ENCODE measurements at regions not wholly inside any gene's neighbourhood (a gene's known extent, or its start where the extent isn't known, plus 50 kb on each side); places are given as distances from the start of the nearest gene placed in this dataset.

DNA sequence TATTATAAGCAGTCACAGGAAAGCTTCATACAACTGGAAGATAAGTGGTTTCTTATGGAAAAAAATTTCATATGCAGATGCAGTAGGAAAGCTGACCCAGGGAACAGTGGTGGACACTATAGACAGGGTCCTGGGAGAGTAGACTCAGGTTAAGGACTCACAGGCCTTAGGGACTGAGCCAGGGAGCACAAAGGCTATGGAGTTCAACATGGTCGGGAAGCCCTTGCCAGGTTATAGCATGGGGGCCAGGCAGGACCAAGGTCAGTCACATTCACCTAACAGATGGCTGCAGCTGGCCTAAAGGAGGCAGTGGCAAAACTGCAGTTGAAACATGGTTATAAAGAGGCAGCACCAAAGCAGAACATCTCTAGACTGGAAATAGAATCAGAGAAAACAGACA, 54.9 kb upstream of the UNC5B start:
- no peaks in the 10 kb centered on the region for H3K4me1 ChIP-seq (ENCODE audit: control insufficient read depth, insufficient read depth, low read length)
- ChIA-PET POLR2A (no interaction called here), CTCF (interaction anchor here (0.6 kb wide), 1 partner anchor 25 kb away, joined by 4 read pairs; no protein-coding TSS in a partner anchor)
- no peaks in the 10 kb centered on the region for H3K9me3 ChIP-seq (ENCODE audit: control insufficient read depth, insufficient read depth, low read depth, low read length)
- no peak overlapping the region for H3K4me3 ChIP-seq (ENCODE audit: low read depth, low read length)
- no peaks in the 10 kb centered on the region for H3K36me3 ChIP-seq (ENCODE audit: control insufficient read depth in 2 of 2, insufficient read depth in 1 of 2, low read length in 2 of 2)
- TF ChIP-seq ZNF629 (tag by site-specific recombination; IDR thresholded peaks at IDR 0.05): no peak
- TF ChIP-seq, protein P1, sequence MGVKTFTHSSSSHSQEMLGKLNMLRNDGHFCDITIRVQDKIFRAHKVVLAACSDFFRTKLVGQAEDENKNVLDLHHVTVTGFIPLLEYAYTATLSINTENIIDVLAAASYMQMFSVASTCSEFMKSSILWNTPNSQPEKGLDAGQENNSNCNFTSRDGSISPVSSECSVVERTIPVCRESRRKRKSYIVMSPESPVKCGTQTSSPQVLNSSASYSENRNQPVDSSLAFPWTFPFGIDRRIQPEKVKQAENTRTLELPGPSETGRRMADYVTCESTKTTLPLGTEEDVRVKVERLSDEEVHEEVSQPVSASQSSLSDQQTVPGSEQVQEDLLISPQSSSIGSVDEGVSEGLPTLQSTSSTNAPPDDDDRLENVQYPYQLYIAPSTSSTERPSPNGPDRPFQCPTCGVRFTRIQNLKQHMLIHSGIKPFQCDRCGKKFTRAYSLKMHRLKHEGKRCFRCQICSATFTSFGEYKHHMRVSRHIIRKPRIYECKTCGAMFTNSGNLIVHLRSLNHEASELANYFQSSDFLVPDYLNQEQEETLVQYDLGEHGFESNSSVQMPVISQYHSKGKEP (tag by site-specific recombination; IDR thresholded peaks at IDR 0.05): no peak
- H3K27ac ChIP-seq (ENCODE audit: extremely low read depth, low read depth, low read length): no peak overlapping the region

DNA sequence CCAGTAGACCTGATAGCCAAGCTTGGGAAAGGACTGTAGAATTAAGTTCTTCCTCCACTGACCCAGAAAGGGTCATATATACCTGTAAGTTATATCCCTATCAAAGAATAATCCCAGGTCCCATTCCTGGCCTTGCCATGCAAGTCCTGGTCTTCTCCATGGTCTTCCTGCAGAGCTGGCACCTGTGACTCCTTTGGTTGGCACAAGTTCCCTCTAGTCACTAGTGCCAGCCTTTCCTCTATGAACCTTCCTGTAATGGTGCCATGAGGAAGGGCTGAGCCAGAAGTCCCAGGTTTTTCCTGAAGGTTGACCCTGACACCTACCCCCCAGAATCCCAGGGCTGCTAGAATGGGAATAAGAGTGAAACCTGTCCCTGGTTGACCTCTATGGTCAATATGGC, 54.1 kb upstream of the UNC5B start:
- Histone ChIP-seq H3K9me3 (ENCODE audit: control insufficient read depth, insufficient read depth, low read depth, low read length) (no peaks in the 10 kb centered on the region), H3K27ac (ENCODE audit: extremely low read depth, low read depth, low read length) (no peak overlapping the region), H3K4me3 (ENCODE audit: low read depth, low read length) (no peak overlapping the region), H3K4me1 (ENCODE audit: control insufficient read depth, insufficient read depth, low read length) (no peaks in the 10 kb centered on the region), H3K36me3 (ENCODE audit: control insufficient read depth in 2 of 2, insufficient read depth in 1 of 2, low read length in 2 of 2) (no peaks in the 10 kb centered on the region)
- POLR2A ChIA-PET: no interaction called here
- TF ChIP-seq ZNF600 (tag by site-specific recombination; IDR thresholded peaks at IDR 0.05): no peak
- TF ChIP-seq TRIM28 (IDR thresholded peaks at IDR 0.05; ENCODE audit: borderline replicate concordance, low read length): no peak
- no peak for TF ChIP-seq ZIC2 (tag by site-specific recombination; IDR thresholded peaks at IDR 0.05)
- no peak for TF ChIP-seq ZNF585B (tag by site-specific recombination; IDR thresholded peaks at IDR 0.05)
- no peak for TF ChIP-seq TCF7L2 (IDR thresholded peaks at IDR 0.05; ENCODE audit: borderline replicate concordance, low read depth, low read length)
- TF ChIP-seq, protein P2, sequence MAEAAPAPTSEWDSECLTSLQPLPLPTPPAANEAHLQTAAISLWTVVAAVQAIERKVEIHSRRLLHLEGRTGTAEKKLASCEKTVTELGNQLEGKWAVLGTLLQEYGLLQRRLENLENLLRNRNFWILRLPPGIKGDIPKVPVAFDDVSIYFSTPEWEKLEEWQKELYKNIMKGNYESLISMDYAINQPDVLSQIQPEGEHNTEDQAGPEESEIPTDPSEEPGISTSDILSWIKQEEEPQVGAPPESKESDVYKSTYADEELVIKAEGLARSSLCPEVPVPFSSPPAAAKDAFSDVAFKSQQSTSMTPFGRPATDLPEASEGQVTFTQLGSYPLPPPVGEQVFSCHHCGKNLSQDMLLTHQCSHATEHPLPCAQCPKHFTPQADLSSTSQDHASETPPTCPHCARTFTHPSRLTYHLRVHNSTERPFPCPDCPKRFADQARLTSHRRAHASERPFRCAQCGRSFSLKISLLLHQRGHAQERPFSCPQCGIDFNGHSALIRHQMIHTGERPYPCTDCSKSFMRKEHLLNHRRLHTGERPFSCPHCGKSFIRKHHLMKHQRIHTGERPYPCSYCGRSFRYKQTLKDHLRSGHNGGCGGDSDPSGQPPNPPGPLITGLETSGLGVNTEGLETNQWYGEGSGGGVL (tag by site-specific recombination; IDR thresholded peaks at IDR 0.05): no peak
- TF ChIP-seq, protein P3, sequence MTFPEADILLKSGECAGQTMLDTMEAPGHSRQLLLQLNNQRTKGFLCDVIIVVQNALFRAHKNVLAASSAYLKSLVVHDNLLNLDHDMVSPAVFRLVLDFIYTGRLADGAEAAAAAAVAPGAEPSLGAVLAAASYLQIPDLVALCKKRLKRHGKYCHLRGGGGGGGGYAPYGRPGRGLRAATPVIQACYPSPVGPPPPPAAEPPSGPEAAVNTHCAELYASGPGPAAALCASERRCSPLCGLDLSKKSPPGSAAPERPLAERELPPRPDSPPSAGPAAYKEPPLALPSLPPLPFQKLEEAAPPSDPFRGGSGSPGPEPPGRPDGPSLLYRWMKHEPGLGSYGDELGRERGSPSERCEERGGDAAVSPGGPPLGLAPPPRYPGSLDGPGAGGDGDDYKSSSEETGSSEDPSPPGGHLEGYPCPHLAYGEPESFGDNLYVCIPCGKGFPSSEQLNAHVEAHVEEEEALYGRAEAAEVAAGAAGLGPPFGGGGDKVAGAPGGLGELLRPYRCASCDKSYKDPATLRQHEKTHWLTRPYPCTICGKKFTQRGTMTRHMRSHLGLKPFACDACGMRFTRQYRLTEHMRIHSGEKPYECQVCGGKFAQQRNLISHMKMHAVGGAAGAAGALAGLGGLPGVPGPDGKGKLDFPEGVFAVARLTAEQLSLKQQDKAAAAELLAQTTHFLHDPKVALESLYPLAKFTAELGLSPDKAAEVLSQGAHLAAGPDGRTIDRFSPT (tag by site-specific recombination; IDR thresholded peaks at IDR 0.05): no peak
- no peak for TF ChIP-seq ZNF561 (tag by site-specific recombination; IDR thresholded peaks at IDR 0.05; ENCODE audit: borderline replicate concordance)
- TF ChIP-seq ZNF501 (tag by site-specific recombination; IDR thresholded peaks at IDR 0.05): no peak
- TF ChIP-seq, protein P4, sequence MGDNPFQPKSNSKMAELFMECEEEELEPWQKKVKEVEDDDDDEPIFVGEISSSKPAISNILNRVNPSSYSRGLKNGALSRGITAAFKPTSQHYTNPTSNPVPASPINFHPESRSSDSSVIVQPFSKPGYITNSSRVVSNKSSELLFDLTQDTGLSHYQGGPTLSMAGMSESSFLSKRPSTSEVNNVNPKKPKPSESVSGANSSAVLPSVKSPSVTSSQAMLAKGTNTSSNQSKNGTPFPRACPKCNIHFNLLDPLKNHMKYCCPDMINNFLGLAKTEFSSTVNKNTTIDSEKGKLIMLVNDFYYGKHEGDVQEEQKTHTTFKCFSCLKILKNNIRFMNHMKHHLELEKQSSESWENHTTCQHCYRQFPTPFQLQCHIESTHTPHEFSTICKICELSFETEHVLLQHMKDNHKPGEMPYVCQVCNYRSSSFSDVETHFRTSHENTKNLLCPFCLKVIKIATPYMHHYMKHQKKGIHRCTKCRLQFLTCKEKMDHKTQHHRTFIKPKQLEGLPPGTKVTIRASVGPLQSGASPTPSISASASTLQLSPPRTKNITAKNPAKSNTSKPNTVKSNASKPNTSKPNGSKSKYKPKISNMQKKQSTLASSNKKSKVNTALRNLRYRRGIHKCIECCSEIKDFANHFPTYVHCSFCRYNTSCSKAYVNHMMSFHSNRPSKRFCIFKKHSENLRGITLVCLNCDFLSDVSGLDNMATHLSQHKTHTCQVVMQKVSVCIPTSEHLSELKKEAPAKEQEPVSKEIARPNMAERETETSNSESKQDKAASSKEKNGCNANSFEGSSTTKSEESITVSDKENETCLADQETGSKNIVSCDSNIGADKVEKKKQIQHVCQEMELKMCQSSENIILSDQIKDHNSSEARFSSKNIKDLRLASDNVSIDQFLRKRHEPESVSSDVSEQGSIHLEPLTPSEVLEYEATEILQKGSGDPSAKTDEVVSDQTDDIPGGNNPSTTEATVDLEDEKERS (tag by site-specific recombination; IDR thresholded peaks at IDR 0.05): no peak
- no peak for TF ChIP-seq EGR2 (tag by site-specific recombination; IDR thresholded peaks at IDR 0.05; ENCODE audit: low read depth)
- TF ChIP-seq, protein P5, sequence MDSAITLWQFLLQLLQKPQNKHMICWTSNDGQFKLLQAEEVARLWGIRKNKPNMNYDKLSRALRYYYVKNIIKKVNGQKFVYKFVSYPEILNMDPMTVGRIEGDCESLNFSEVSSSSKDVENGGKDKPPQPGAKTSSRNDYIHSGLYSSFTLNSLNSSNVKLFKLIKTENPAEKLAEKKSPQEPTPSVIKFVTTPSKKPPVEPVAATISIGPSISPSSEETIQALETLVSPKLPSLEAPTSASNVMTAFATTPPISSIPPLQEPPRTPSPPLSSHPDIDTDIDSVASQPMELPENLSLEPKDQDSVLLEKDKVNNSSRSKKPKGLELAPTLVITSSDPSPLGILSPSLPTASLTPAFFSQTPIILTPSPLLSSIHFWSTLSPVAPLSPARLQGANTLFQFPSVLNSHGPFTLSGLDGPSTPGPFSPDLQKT (IDR thresholded peaks at IDR 0.05; ENCODE audit: borderline replicate concordance, low read depth, low read length): no peak
- TF ChIP-seq, protein P6, sequence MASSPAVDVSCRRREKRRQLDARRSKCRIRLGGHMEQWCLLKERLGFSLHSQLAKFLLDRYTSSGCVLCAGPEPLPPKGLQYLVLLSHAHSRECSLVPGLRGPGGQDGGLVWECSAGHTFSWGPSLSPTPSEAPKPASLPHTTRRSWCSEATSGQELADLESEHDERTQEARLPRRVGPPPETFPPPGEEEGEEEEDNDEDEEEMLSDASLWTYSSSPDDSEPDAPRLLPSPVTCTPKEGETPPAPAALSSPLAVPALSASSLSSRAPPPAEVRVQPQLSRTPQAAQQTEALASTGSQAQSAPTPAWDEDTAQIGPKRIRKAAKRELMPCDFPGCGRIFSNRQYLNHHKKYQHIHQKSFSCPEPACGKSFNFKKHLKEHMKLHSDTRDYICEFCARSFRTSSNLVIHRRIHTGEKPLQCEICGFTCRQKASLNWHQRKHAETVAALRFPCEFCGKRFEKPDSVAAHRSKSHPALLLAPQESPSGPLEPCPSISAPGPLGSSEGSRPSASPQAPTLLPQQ (tag by site-specific recombination; IDR thresholded peaks at IDR 0.05): no peak
- no peak for TF ChIP-seq ZNF23 (tag by site-specific recombination; IDR thresholded peaks at IDR 0.05; ENCODE audit: borderline replicate concordance)
- TF ChIP-seq, protein P7, sequence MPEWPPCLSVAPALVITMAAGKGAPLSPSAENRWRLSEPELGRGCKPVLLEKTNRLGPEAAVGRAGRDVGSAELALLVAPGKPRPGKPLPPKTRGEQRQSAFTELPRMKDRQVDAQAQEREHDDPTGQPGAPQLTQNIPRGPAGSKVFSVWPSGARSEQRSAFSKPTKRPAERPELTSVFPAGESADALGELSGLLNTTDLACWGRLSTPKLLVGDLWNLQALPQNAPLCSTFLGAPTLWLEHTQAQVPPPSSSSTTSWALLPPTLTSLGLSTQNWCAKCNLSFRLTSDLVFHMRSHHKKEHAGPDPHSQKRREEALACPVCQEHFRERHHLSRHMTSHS (tag by site-specific recombination; IDR thresholded peaks at IDR 0.05): no peak
- TF ChIP-seq ZNF239 (tag by site-specific recombination; IDR thresholded peaks at IDR 0.05): no peak
- no peak for TF ChIP-seq PRDM1 (tag by site-specific recombination; IDR thresholded peaks at IDR 0.05)
- no peak for TF ChIP-seq ZBTB1 (tag by site-specific recombination; IDR thresholded peaks at IDR 0.05)
- TF ChIP-seq, protein P8, sequence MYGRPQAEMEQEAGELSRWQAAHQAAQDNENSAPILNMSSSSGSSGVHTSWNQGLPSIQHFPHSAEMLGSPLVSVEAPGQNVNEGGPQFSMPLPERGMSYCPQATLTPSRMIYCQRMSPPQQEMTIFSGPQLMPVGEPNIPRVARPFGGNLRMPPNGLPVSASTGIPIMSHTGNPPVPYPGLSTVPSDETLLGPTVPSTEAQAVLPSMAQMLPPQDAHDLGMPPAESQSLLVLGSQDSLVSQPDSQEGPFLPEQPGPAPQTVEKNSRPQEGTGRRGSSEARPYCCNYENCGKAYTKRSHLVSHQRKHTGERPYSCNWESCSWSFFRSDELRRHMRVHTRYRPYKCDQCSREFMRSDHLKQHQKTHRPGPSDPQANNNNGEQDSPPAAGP (tag by site-specific recombination; IDR thresholded peaks at IDR 0.05): no peak
- TF ChIP-seq ZFP69B (tag by site-specific recombination; IDR thresholded peaks at IDR 0.05): no peak
- CTCF ChIA-PET: no interaction called here

Data from HEK293 (cell line).